ENCODE measurements at regions not wholly inside any gene's neighbourhood (a gene's known extent, or its start where the extent isn't known, plus 50 kb on each side); places are given as distances from the start of the nearest gene placed in this dataset.
"Not testable (repeated sequence)": the region's sequence is repeated elsewhere in the genome, so short reads cannot be mapped to it uniquely, and the experiment has no call there.

DNA sequence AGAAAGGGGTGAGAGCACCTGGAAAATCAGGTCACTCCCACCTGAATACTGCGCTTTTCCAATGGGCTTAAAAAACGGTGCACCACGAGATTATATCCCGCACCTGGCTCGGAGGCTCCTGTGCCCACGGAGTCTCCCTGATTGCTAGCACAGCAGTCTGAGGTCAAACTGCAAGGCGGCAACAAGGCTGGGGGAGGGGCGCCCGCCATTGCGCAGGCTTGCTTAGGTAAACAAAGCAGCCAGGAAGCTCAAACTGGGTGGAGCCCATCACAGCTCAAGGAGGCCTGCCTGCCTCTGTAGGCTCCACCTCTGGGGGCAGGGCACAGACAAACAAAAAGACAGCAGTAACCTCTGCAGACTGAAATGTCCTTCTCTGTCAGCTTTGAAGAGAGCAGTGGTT lies 160.6 kb downstream of the EMB start:
- not testable (repeated sequence) for H3K27ac Mint-ChIP-seq; H3K27me3 Mint-ChIP-seq; H3K4me3 Mint-ChIP-seq; DNase-seq; H3K36me3 Mint-ChIP-seq (ENCODE audit: low read depth); H3K9me3 ChIP-seq (ENCODE audit: control insufficient read depth, low read length, poor library complexity, severe bottlenecking); H3K4me1 Mint-ChIP-seq; ATAC-seq
